Chondrocyte (in vitro differentiated cells): ENCODE measurements at regions not wholly inside any gene's neighbourhood (a gene's known extent, or its start where the extent isn't known, plus 50 kb on each side); places are given as distances from the start of the nearest gene placed in this dataset.
"Not testable (repeated sequence)": the region's sequence is repeated elsewhere in the genome, so short reads cannot be mapped to it uniquely, and the experiment has no call there.

Source experiments
- DNase-seq: peaks from one replicate; pipeline ENCODE4 v3.0.0; 2021; ENCODE audit warnings: mixed read lengths, low spot score
- H3K27ac Mint-ChIP-seq: one replicate; pipeline ENCODE4 v1.8.0; 2021; ENCODE audit warnings: mild to moderate bottlenecking, moderate library complexity, mixed read lengths; ENCODE audit not compliant: unreplicated experiment
- H3K27me3 Mint-ChIP-seq: 2 replicates; pipeline ENCODE4 v1.8.0; 2021; ENCODE audit warnings: low read depth, mixed read lengths
- H3K36me3 Mint-ChIP-seq: 2 replicates; pipeline ENCODE4 v1.8.0; 2021; ENCODE audit warnings: low read depth, mixed read lengths
- H3K4me1 Mint-ChIP-seq: 2 replicates; pipeline ENCODE4 v1.8.0; 2021; ENCODE audit warnings: low read depth, mild to moderate bottlenecking, mixed read lengths
- H3K4me3 Mint-ChIP-seq: one replicate; pipeline ENCODE4 v1.8.0; 2021; ENCODE audit warnings: mild to moderate bottlenecking, moderate library complexity, mixed read lengths; ENCODE audit not compliant: unreplicated experiment
- H3K9me3 Mint-ChIP-seq: 2 replicates; pipeline ENCODE4 v1.8.0; 2021; ENCODE audit warnings: low read depth, mixed read lengths
- TF ChIP-seq, protein P1 (sequence below): fragments of 200-600 bp; sonication (generic); IDR thresholded peaks from 2 replicates; pipeline ENCODE4 v1.5.0; 2021; ENCODE audit warnings: antibody characterized with exemption, mild to moderate bottlenecking, moderate library complexity

GRCh38 chr21:36223451-36223850 lies 66.8 kb downstream of the DOP1B start:
- H3K27ac Mint-ChIP-seq: no peak overlapping the region

DNA sequence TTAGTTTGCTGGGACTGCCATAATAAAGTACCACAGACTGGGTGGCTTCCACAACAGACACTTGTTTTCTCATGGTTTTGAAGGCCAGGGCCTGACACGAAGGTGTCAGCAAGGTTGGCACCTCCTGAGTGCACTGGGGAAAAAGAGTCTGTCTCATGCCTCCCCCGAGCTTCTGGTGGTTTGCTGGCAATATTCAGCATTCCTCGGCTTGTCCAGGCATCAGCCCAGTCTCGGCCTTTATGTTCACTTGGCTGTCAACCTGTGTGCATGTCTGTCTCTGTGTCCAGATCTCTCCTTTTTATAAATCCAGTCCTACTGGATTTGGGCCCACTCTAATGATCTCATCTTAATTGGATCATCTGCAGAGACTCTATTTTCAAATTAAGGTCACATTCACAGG lies 72.6 kb downstream of the DOP1B start:
- H3K27me3 Mint-ChIP-seq: no peaks in the 10 kb centered on the region
- no peak overlapping the region for H3K4me3 Mint-ChIP-seq
- H3K4me1 Mint-ChIP-seq: peaks cover 8% of the 10 kb centered on the region
- TF ChIP-seq, protein P1, sequence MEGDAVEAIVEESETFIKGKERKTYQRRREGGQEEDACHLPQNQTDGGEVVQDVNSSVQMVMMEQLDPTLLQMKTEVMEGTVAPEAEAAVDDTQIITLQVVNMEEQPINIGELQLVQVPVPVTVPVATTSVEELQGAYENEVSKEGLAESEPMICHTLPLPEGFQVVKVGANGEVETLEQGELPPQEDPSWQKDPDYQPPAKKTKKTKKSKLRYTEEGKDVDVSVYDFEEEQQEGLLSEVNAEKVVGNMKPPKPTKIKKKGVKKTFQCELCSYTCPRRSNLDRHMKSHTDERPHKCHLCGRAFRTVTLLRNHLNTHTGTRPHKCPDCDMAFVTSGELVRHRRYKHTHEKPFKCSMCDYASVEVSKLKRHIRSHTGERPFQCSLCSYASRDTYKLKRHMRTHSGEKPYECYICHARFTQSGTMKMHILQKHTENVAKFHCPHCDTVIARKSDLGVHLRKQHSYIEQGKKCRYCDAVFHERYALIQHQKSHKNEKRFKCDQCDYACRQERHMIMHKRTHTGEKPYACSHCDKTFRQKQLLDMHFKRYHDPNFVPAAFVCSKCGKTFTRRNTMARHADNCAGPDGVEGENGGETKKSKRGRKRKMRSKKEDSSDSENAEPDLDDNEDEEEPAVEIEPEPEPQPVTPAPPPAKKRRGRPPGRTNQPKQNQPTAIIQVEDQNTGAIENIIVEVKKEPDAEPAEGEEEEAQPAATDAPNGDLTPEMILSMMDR: no peak
- no peaks in the 10 kb centered on the region for H3K9me3 Mint-ChIP-seq
- H3K27ac Mint-ChIP-seq: no peak overlapping the region
- H3K36me3 Mint-ChIP-seq: peaks cover 16% of the 10 kb centered on the region
- peak; percentile 7 for DNase-seq

More at GRCh38 chr21:36223451-36223850, 66.8 kb downstream of the DOP1B start:
- no peak for DNase-seq
- TF ChIP-seq, protein P1: no peak
- Mint-ChIP-seq H3K27me3 (no peaks in the 10 kb centered on the region), H3K4me3 (no peak overlapping the region), H3K4me1 (peaks cover 2% of the 10 kb centered on the region), H3K36me3 (peaks cover 11% of the 10 kb centered on the region), H3K9me3 (no peaks in the 10 kb centered on the region)

DNA sequence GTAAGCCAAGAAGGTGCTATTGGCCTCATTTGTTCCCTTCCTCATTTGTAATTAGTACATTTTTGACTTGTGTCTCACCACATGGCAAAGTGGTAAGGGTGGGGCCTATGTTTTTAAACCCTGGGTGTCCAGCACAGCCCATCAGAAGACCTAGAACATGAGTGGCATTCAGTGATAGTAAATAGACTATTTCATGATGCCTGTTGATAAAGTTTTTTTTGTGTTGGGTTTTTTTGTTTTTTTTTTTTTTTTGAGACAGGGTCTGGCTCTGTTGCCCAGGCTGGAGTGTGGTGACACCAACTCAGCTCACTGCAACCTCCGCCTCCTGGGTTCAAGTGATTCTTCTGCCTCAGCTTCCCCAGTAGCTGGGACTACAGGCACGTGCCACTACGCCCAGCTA lies 74.8 kb downstream of the DOP1B start:
- H3K27me3 Mint-ChIP-seq, H3K4me3 Mint-ChIP-seq, DNase-seq, H3K27ac Mint-ChIP-seq, H3K9me3 Mint-ChIP-seq: not testable (repeated sequence)
- Mint-ChIP-seq H3K36me3 (peaks cover 14% of the 10 kb centered on the region), H3K4me1 (peaks cover 15% of the 10 kb centered on the region)

DNA sequence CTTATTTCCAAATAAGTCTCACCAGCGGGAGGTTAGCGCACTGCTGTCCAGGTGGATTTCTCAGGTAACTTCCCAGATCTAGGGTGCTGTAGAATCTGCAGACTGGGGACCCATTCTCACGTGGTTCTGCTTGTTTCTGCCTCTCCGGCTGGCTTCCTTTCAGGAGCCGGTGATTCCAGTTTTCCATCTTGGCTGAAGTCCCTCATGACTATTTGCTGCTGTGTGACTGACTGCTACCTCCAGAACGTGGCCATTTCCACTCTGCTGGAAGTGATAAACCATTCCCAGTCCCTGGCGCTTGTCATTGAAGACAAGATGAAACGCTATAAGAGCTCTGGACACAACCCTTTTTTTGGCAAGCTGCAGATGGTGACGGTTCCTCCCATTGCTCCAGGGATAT lies 76.0 kb downstream of the DOP1B start:
- no peaks in the 10 kb centered on the region for H3K27me3 Mint-ChIP-seq
- no peak overlapping the region for H3K27ac Mint-ChIP-seq
- H3K9me3 Mint-ChIP-seq: no peaks in the 10 kb centered on the region
- no peak for DNase-seq
- H3K36me3 Mint-ChIP-seq: peaks cover 17% of the 10 kb centered on the region
- TF ChIP-seq, protein P1: no peak
- H3K4me3 Mint-ChIP-seq: no peak overlapping the region
- H3K4me1 Mint-ChIP-seq: peaks cover 15% of the 10 kb centered on the region

DNA sequence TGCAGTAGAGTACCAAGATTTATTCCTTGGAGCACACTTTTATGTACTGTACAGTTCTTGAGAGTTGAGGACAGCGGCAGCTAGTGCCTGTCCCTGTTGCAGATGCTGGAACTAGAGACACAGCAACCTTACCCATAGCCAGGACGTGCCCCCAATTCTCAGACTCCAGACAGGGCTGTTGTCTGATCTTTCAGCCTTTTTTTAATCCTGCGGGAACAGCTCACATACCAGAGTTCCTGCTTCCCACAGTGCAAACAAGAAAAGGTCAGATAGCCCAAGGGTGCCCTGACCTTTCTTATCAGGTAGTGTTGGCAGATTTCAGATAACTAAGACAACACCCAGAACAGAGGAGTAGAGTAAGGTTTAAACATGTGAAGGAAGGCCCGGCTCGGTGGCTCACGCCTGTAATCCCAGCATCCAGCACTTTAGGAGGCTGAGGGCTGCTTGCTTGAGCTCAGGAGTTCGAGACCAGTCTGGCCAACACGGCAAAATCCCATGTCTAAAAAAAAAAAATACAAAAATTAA lies 78.5 kb downstream of the DOP1B start:
- H3K9me3 Mint-ChIP-seq: no peaks in the 10 kb centered on the region
- H3K36me3 Mint-ChIP-seq: peaks cover 17% of the 10 kb centered on the region
- DNase-seq: no peak
- H3K4me3 Mint-ChIP-seq: no peak overlapping the region
- no peak overlapping the region for H3K27ac Mint-ChIP-seq
- peaks cover 15% of the 10 kb centered on the region for H3K4me1 Mint-ChIP-seq
- H3K27me3 Mint-ChIP-seq: no peaks in the 10 kb centered on the region
- TF ChIP-seq, protein P1: no peak

DNA sequence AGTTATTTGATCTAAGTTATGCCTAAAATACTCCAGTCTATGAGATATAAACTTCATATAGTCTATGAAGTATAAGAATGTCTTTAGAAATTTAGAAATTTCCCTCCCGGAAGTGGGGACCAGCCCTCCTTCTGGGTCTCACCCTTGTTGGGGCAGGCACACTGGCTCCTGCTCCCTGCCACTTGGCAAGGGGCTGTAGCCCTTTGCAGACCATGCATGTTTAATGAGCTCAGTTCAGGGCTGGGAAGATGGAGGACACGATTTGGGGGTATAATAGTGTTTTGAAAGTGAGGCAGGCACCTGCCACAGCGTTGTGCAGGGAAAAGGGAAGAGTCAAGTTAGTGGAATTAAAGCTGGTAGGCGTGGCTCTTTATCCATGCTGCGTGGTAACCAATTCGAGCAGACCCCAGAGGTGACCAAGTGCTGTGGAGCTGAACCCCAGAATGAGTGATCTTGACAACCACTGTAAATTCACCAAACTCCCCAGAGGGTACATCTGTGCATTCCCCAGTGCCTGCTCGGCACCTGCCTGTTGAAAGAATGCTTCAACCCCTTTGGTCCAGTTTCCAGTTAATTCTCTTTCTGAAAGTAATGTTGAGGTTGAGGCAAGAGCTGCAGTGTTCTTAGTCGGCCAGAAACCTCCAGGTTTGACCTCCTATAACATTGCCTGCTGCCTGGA lies 79.6 kb downstream of the DOP1B start:
- no peak for DNase-seq
- Mint-ChIP-seq H3K27me3 (no peaks in the 10 kb centered on the region), H3K9me3 (no peaks in the 10 kb centered on the region), H3K27ac (no peak overlapping the region), H3K36me3 (peaks cover 10% of the 10 kb centered on the region), H3K4me1 (peaks cover 15% of the 10 kb centered on the region), H3K4me3 (no peak overlapping the region)
- TF ChIP-seq, protein P1: no peak
